ENCODE measurements at regions not wholly inside any gene's neighbourhood (a gene's known extent, or its start where the extent isn't known, plus 50 kb on each side); places are given as distances from the start of the nearest gene placed in this dataset.

DNA sequence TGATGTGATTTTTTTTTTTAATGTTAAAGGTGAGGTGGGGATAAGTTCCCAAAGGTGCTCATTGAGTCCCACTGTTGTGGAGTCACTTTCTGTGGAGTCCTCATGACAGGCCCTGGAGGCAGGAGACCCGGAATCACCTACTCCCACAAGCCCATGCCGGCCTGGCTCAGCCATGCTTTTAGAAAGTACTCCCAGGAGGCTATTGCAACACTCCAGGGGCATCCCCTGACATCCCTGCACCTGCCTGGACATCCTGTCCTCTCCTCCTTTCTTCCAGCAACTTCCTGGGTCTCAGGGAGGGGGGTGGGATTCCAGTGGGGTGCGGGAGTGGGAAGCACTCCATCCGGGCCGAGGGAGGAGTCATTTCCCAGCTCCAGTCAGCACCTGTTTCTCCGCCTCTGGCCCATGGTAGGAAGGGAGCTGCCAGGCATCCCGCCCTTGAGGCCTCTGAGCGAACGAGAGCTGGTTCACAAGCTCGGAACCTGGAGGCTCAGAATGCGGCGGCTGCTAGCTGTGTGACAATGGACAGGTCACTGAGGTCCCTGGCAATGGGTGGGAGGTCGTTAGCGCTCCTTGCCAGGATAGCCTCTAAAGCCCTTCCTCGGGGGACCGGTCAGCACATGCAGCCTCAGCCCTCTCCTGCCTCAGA, 163.9 kb upstream of the ID2 start:
- no peak for DNase-seq (ENCODE audit: low read depth in 1 of 2, low spot score in 1 of 2)

DNA sequence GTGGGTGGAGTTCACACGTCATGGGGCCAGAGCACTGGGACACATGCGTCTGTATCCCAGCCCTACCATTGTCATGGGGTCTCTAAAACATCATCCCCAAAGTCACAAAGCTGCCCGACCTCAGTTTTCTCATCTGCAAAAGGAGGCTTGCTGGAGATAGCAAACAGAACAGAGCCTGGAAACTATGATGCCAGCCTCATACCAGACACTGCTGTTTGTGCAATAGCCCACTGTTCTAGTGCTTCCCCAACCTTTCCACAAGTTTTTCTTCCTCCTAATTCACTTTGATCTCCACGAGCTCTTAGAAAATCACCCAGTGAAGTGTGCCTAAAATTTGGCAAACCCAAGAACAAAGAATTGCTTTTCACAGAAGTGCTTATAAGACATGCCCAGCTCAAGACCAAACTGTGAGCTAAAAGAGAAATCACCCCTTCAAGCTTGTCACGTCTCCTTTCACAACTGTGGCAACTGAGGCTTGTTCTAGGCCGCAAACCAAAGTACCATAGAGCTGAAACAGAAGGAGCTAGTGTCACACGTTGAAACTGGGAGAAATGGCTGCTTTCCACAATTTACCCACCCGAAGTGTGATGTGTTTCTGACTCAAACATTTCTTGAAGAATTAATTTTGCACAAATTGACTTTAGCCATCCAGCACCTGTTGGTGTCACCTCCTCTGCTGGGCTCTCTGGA, 162.7 kb upstream of the ID2 start:
- no peak for DNase-seq (ENCODE audit: low read depth in 1 of 2, low spot score in 1 of 2)

DNA sequence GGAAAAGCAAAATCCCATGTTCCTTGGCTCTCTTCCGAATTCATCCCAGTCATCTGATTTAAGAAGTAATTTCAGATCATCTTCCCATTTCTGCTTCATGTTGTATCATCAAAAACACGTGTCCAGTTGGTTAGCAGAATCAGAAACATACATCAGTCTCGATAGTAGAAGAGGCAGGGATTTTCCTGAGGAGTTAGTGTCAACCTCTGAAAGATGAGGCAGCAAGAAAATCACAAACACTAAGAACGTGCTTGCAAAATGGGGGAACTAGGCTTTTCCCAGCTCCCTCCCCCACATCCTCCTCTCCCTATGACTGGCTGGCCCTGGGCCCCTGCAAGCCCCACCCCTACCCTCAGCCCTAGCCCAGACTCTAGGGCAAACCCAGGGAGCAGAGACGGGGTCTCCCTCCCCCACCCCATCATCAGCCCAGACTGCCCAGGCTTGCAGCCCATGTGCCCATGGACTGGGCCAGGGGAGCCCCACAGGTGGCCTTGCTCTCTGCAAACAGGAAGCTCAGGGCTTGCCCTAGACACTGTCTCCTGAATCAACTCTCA, 161.0 kb upstream of the ID2 start:
- DNase-seq (ENCODE audit: low read depth in 1 of 2, low spot score in 1 of 2): no peak

DNA sequence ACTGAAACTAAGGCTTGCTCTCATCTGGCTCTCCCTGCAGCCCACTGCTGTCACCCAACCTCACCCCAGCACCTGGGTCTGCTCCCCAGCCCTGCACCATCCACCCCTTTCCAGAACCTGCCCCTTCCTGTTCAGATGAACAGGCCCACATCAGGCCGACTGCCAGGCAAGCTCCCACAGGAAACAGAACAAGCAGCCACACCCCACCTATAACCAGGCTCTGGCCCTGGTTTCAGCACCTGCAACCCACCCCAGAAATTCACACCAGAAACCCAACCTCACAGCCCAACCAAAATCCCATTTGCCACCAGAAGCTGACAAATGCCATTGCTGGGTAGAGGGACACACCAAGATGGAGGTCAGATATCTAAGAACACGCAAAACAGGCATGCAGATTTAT, 159.2 kb upstream of the ID2 start:
- DNase-seq (ENCODE audit: low read depth in 1 of 2, low spot score in 1 of 2): no peak

DNA sequence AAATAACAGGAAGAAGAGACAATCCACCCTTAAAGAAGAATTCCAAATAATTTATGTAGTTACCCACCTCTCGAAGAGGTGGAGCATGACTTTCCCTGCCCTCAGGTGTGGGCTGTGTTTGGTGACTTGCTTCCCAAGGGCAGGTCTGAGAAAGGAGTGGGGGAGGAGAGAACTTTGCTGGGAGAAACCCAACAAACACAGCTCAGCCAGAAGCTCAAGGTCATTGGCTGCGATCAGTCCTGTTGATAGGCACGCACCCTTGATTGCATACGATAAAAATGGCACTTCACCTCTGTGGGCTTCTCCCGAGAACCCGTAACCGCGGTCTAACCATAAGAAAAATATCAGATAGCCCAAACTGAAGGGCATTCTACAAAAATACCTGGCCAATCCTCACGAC, 157.5 kb upstream of the ID2 start:
- DNase-seq (ENCODE audit: low read depth in 1 of 2, low spot score in 1 of 2): no peak

DNA sequence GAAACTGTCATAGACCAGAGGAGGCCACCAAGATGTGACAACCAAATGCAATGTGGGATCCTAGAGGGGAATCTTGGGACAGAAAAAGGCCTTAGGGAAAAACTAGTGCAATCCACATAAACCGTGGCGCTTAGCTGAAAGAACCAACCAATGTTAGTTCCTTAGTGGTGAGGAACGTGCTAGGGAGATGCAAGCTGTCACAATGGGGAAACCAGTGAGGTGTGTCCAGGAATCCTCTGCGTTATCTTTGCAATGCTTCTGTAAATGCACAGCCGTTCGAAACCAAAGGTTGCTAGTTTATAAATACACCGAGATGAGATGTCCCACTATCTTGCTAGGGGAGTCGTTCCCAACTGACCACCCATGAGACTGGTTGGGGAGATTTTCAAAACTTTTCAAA, 157.0 kb upstream of the ID2 start:
- DNase-seq (ENCODE audit: low read depth in 1 of 2, low spot score in 1 of 2): no peak

DNA sequence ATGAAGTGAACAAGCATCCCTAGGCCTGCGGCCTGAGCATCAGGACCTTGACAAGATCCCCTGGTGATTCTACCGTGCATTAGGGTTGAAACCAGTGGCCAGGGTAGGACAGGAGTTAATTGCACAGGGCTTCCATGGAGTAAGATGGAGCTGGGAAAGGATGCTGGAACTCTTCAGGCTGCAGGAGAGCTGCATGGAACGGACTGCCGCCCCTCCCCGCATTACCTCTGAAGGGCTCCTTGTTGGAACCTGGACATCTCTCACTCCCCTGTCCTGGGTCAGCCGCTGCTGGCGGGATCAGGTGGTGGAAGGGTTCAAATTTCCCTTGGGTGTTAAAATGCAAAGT, 156.6 kb upstream of the ID2 start:
- no peak for DNase-seq (ENCODE audit: low read depth in 1 of 2, low spot score in 1 of 2)

DNA sequence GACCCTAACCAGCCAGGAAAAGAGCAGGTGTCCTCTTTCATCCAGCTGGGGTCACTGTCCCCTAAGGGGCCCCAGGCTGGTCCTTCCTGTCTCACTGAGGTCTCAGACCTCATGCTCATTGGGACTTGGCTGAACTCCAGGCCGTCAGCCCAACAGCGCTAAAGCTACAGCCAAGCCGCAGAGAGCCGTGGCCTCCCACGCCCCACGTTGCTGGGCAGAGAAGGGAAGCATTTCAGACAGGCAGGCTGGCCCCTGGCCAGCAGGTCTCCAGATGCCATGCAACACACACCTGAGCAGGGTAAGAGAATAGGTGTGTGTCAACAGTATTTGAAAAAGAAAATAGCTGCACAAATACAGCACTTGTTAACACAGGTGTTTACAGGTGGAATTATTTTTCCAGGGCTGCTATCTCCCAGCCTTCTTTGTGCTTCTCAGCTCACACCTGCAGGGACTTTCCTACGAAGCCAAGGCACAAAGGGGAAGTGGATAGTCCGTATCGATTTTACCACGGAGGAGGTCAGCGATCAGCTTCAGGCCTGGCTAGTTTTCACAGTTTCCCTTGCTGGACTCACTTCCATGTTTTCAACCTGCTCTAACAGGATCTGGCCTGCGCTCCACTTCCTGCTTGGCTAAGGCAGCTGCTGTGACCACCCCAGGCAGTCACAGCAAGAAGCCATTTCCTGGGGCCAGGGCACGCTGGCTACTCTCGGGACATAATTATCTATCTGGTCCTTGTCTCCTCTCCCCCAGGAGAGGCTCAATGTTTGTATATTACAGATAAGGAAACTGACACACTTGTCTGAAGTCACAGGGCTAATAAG, 156.1 kb upstream of the ID2 start:
- DNase-seq (ENCODE audit: low read depth in 1 of 2, low spot score in 1 of 2): no peak

DNA sequence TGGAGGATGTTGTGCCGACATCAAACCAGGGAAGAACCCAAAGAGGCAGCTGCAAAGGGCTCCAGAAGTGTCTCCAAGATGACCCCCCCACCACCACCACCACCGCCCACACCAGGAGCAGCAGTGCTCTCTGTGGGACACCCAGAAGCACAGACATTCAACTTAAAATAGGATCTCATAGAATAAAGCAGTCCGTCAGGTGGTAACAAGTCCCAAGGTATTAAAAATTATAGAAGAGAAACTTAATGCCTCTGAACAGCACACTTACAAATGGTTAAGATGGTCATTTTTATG, 155.5 kb upstream of the ID2 start:
- no peak for DNase-seq (ENCODE audit: low read depth in 1 of 2, low spot score in 1 of 2)

DNA sequence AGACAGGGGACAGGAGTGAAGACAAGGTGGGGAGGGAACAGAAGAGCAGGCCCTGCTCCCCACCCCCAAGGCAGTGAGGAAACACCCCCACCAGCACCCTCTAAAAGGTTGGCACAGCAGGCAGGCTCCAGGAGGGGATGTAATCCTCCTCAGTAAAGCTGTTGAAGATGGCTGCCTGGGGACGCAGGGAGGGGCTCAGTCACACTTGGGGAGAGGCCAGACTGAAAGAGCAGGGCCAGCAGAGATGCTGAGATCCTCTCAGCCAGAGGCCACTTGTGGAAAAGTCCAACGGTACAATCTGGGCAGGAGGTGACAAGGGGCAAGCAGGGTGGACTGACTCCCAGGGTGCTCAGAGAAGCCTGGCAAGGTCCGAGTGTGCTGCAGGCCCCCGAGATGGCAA, 154.8 kb upstream of the ID2 start:
- no peak for DNase-seq (ENCODE audit: low read depth in 1 of 2, low spot score in 1 of 2)

DNA sequence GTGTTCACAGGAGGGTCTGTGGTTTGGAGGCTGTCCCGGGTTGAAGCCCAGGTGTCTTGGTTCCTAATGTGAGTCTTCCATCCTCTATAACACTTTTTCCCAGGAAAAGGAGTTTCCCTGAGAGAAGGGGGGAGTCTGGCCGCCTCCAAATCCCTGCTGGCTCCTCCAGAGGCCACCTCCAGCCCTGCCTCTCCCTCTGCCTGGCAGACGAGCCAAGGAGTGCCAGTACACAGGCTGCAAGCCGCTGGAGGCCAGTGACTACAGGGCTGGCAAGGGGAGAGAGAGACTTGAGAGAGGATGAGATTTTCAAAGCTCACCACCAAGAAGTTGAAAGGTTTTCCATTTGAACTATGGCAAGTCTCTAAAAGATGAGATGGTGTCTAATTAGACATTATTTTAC, 154.2 kb upstream of the ID2 start:
- no peak for DNase-seq (ENCODE audit: low read depth in 1 of 2, low spot score in 1 of 2)

DNA sequence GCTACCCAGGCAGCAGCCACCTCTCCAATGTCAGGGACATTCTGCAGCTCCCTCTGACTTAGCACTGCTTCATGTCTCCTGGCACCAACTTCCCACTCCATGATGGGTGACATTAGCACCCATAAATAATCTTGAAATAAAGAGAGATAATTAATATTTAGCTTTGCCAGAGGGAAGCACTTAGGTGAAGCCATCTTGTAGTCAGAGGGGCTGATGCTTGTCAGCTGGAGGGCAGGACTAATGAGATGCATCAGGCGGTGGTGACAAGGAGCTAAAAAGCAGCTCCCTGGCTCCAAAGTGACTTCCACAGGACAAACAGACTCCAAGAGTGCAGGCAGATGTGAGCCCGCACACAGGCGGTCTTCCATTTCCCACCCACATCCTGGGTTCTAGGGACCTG, 153.0 kb upstream of the ID2 start:
- DNase-seq (ENCODE audit: low read depth in 1 of 2, low spot score in 1 of 2): no peak

DNA sequence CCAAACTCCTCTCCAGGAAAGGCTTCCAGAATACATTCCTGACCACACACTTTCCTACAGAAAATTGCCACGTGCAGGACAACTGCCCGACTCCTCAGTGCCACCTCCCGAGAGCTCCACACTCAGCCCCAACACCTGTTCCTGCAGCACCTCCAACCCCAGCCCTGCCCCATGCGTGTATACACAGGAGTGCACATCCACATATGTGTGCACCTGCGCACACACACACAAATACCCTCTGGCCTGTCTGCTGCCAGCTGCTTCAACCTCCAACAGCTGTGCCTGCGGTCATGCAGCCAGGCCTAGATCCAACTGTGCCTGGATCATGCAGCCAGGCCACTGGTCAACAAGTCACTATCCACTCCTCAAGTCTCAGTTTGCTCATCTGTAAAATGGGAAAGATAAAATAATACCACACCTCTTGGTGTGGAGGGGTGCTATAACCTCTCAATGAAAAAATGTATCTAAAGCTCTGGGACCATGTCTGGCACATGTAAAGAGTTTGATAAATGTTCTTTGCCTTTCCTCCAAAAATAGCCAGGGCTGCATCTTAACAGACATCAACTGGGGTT, 152.1 kb upstream of the ID2 start:
- DNase-seq (ENCODE audit: low read depth in 1 of 2, low spot score in 1 of 2): no peak

DNA sequence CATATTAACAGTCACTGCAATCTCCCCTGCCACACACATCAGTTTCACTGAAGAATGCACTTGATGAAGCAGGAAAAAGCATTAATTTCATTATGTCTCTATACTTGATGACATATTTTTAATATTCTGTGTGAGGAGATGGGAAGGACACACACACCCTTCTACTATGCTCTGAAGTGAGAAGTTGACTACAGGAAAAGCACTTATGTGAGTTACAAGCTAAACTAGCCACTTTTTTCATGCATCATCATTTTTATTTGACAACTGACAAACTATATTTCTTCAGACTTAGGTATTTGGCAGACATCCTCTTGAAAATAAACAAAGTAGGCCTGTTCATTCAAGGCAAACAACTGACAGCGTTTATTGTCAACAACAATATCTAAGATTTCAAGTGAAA, 150.4 kb upstream of the ID2 start:
- no peak for DNase-seq (ENCODE audit: low read depth in 1 of 2, low spot score in 1 of 2)

DNA sequence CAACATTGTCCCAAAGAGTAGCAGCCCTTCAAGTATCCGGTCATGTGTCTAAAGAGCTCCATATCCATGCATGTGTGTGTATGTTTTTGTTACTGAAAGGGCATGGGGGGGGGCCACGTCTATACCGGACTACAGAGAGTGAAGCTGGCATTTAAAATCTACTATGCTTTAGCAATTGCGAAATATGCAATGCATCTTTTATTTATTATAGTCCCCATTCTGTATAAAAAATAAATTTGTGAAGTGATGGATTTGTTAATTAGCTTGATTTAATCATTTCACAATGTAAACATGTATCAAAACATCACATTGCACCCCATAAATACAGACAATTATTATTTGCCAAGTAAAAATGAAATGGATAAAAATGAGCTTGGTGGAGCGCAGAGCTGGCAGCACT, 149.4 kb upstream of the ID2 start:
- no peak for DNase-seq (ENCODE audit: low read depth in 1 of 2, low spot score in 1 of 2)

DNA sequence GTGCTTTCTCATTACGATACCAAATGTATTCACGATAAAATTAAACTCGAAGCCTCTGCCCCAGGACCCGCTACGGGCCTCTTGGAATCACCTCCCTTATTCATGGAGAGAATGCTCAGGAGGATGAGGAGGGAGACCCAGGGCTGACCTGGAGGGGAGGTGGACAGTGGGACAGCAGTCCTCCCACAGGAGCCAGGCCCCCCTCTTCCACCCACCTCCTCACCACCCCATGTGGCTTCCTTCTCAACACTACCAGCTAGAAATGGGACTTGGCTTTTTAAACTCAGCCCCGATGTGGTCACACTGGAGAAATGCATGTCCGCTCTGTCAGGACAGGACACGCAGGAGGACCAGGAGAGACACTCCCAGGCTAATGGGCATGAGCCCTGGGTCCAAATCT, 147.9 kb upstream of the ID2 start:
- no peak for DNase-seq (ENCODE audit: low read depth in 1 of 2, low spot score in 1 of 2)

DNA sequence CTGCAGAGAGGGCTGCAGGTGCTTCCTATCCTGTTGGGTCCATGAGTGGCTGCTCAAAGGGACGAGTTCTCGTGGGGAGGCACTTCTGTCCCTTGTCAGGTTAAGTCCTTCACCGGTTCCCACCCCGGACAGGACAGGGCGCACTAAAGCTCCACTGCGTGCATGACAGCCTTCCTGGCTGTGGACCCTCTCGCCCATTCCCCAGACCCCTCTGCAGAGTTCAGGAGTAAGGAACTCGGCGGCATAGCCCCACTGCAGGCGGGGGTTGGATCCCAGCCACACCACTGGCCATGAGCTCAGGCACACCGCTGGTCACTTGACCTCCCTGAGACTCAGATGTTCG, 147.5 kb upstream of the ID2 start:
- DNase-seq (ENCODE audit: low read depth in 1 of 2, low spot score in 1 of 2): no peak

DNA sequence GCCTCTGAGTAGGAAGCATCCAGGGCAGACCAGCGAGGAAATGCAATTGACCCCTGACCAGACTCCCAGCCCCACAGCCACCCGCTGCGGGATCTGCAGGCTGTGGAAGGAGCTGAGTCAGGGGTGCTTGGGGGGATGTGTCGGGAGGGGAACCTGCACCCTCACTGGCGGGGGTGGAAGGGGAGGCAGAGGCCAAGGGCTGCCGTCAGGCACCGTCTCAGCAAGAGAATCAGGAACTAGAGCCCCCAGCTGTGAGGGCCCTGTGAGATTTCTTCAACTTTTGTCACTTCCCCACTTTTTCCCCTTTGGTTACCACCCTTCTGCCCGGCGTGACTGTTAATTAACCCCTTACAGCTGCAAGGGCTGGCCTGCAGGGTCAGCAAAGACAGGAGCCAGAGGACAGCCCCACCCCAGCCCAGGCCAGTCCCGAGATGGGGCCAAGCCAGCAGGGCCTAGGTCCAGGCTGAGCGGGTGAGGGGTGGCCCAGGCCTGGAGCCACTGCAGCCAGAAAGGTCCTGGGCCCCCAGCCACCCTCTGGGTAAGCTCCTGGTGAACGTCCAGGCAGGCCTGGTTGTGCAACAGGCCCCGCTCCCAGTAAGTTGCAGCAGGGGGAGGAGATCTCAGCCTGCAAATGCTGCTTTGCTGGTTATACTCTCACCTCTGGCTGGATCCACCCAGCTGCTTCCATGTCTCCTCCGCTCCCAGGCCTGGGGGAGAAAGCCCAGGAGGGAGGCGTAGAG, 147.0 kb upstream of the ID2 start:
- DNase-seq (ENCODE audit: low read depth in 1 of 2, low spot score in 1 of 2): no peak

DNA sequence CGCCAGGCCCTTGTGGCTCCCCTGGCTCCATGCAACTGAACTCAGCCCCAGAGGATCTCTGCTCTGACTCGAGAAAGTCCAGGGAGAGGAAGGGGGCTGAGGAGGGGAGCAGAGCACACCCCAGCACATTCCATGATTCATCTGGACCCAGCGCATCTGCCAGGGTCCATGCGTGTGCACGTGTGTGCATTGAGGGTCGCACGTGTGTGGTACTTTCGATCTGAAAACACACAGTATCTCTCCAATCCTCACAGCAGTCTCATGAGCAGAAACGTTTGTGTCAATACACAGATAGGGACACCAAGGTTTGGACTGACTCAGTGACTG, 146.4 kb upstream of the ID2 start:
- no peak for DNase-seq (ENCODE audit: low read depth in 1 of 2, low spot score in 1 of 2)

DNA sequence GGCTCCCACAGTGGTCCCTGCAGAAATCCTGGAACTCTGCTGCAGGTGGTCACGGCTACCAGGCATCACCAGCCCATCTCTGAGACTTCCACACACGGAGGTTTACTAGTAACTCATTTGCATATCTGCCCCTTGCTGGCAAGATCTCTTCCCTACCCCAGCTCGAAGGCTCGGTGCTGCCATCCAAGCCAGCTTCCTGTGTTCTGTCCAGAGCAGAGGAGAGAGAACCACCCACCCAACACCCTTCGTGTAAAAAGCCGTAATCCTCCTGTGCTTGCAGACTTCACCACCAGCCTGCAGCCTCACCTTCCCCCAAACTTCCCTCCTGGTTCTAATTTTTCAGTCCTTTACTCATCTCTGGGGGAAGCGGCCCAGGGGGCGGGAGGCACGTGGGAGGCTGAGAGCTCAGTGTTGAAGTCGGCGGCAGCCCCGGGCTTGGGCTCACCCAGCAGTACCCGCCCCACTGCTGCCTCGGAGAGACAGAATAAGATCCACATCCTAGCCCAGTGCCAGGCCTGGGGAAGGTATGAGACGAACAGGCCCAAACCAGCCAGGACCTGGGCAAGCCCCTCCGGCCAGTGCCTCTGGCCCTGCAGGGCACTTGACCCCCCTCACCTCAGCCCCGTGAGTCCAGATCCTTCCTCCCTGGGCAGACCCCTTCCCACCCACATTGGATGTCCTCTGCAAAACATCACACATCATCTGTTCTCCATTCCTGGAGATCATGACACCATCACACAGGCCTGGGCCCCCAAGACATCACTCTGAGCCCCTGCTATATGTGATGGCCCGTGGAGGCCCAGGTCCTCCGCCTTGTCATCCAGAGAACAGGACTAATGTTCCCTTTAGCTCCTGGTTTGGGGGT, 145.8 kb upstream of the ID2 start:
- no peak for DNase-seq (ENCODE audit: low read depth in 1 of 2, low spot score in 1 of 2)
